SK-N-SH (cell line): ENCODE measurements at regions not wholly inside any gene's neighbourhood (a gene's known extent, or its start where the extent isn't known, plus 50 kb on each side); places are given as distances from the start of the nearest gene placed in this dataset.

ENCODE experiments used
- CTCF ChIA-PET: fragments of 300-600, 350-600 bp; formaldehyde crosslinking; extraction: SDS; loops from one replicate; lab custom pipeline; 2021; lab: Yijun Ruan, JAX
- POLR2A ChIA-PET: fragments of 350-600 bp; sonication (Branson Sonifier 250); formaldehyde crosslinking; extraction: SDS; loops from one replicate; lab custom pipeline; 2020; ENCODE audit warnings: antibody characterized with exemption, inconsistent platforms; lab: Yijun Ruan, JAX
- DNase-seq: peaks from one replicate; pipeline ENCODE4 v3.0.0; 2012
- H2AFZ ChIP-seq: fragments of 200-600 bp; sonication (generic); 2 replicates; pipeline ENCODE4 v1.8.1; 2016; ENCODE audit warnings: antibody characterized with exemption, mild to moderate bottlenecking, low read depth
- H3F3A ChIP-seq: fragments of 200-600 bp; sonication (generic); replicated peaks from 2 replicates; pipeline ENCODE3; 2016; ENCODE audit warnings: antibody characterized with exemption, mild to moderate bottlenecking; ENCODE audit not compliant: insufficient read depth
- H3K27ac ChIP-seq, 2 experiments: fragments of 200-500 bp in 1 of 2; fragments of 200-600 bp in 1 of 2; sonication (Bioruptor generic) in 1 of 2; sonication (generic), shearing (Covaris generic) in 1 of 2; 2 replicates each; pipeline versions ENCODE4 v1.5.1 to v1.6.1; 2014 to 2016; ENCODE audit warnings: low read depth in 2 of 2, inconsistent platforms in 1 of 2, low read length in 1 of 2, mild to moderate bottlenecking in 1 of 2, mixed read lengths in 1 of 2
- H3K27me3 ChIP-seq: fragments of 200-600 bp; sonication (generic), shearing (Covaris generic); 2 replicates; pipeline ENCODE4 v1.6.1; 2016; ENCODE audit warnings: mixed run types; ENCODE audit not compliant: insufficient read depth
- H3K36me3 ChIP-seq, 2 experiments: fragments of 200-500 bp in 1 of 2; fragments of 200-600 bp in 1 of 2; sonication (Bioruptor generic) in 1 of 2; sonication (generic) in 1 of 2; replicated peaks in 1 of 2; 2 replicates each; pipeline versions ENCODE3 to v1.5.1; 2014 to 2016; ENCODE audit warnings: low read length in 1 of 2, mild to moderate bottlenecking in 1 of 2; ENCODE audit not compliant: insufficient read depth in 2 of 2, control insufficient read depth in 1 of 2
- H3K4me1 ChIP-seq, 2 experiments: fragments of 200-500 bp in 1 of 2; fragments of 200-600 bp in 1 of 2; sonication (Bioruptor generic) in 1 of 2; sonication (generic), shearing (Covaris generic) in 1 of 2; 2 replicates each; pipeline versions ENCODE4 v1.5.1 to v1.6.1; 2014 to 2016; ENCODE audit warnings: low read depth in 1 of 2, low read length in 1 of 2, mixed run types in 1 of 2; ENCODE audit not compliant: insufficient read depth in 2 of 2, control insufficient read depth in 1 of 2
- H3K4me2 ChIP-seq: fragments of 200-600 bp; sonication (generic), shearing (Covaris generic); 2 replicates; pipeline ENCODE4 v1.6.1; 2017; ENCODE audit warnings: mixed run types
- H3K4me3 ChIP-seq, 2 experiments: fragments of 200-500 bp in 1 of 2; fragments of 200-600 bp in 1 of 2; sonication (Bioruptor generic) in 1 of 2; sonication (generic), shearing (Covaris generic) in 1 of 2; 2 replicates each; pipeline versions ENCODE4 v1.5.1 to v1.8.1; 2014 to 2016; ENCODE audit warnings: low read depth in 2 of 2, inconsistent platforms in 1 of 2, low read length in 1 of 2, mild to moderate bottlenecking in 1 of 2, mixed read lengths in 1 of 2, moderate library complexity in 1 of 2
- H3K79me2 ChIP-seq: fragments of 200-600 bp; sonication (generic); 2 replicates; pipeline ENCODE4 v1.8.1; 2017; ENCODE audit warnings: mild to moderate bottlenecking; ENCODE audit not compliant: insufficient read depth
- H3K9ac ChIP-seq: fragments of 200-600 bp; sonication (generic); 2 replicates; pipeline ENCODE4 v1.6.1; 2017; ENCODE audit warnings: mixed run types
- H3K9me2 ChIP-seq: fragments of 200-600 bp; sonication (generic); 2 replicates; pipeline ENCODE4 v1.6.1; 2017; ENCODE audit warnings: mixed run types
- H3K9me3 ChIP-seq: fragments of 200-600 bp; sonication (generic); 2 replicates; pipeline ENCODE4 v1.6.1; 2017; ENCODE audit warnings: mixed run types, mild to moderate bottlenecking, moderate library complexity
- H4K20me1 ChIP-seq: fragments of 200-600 bp; sonication (generic); 2 replicates; pipeline ENCODE4 v1.6.1; 2017; ENCODE audit warnings: mild to moderate bottlenecking, mixed run types; ENCODE audit not compliant: insufficient read depth
- CTCF ChIP-seq: fragments of 200-600 bp; sonication (generic); IDR thresholded peaks from 2 replicates; pipeline ENCODE4 v1.6.1; 2017; ENCODE audit warnings: antibody characterized with exemption, mild to moderate bottlenecking, moderate library complexity
- EZH2phosphoT487 ChIP-seq: fragments of 200-600 bp; sonication (generic); IDR thresholded peaks from 2 replicates; pipeline ENCODE4 v1.6.1; 2017; ENCODE audit warnings: low read depth, mixed run types, mild to moderate bottlenecking, antibody characterized with exemption, moderate library complexity, borderline replicate concordance
- FOXM1 ChIP-seq: IDR thresholded peaks from 2 replicates; pipeline ENCODE4 v1.4.0; 2012; ENCODE audit warnings: low read depth, mild to moderate bottlenecking
- GABPA ChIP-seq: IDR thresholded peaks from 2 replicates; pipeline ENCODE4 v1.4.0; 2012; ENCODE audit warnings: low read depth, mild to moderate bottlenecking
- IRF3 ChIP-seq: fragments of 150-350 bp; IDR thresholded peaks from 2 replicates; pipeline ENCODE4 v1.6.1; 2016; ENCODE audit warnings: mild to moderate bottlenecking, low read depth, low read length
- MAX ChIP-seq: IDR thresholded peaks from 2 replicates; pipeline ENCODE4 v1.4.0; 2012; ENCODE audit warnings: low read depth
- MEF2A ChIP-seq: IDR thresholded peaks from 2 replicates; pipeline ENCODE4 v1.4.0; 2012; ENCODE audit warnings: low read depth, borderline replicate concordance
- PBX3 ChIP-seq: IDR thresholded peaks from 2 replicates; pipeline ENCODE4; 2012
- RCOR1 ChIP-seq: fragments of 150-350 bp; IDR thresholded peaks from 2 replicates; pipeline ENCODE4 v1.6.1; 2017; ENCODE audit warnings: antibody characterized with exemption, low read length
- RXRA ChIP-seq: IDR thresholded peaks from 2 replicates; pipeline ENCODE4 v1.4.0; 2012; ENCODE audit warnings: low read depth, mild to moderate bottlenecking, borderline replicate concordance
- SMC3 ChIP-seq: IDR thresholded peaks from 2 replicates; pipeline ENCODE4 v1.6.1; 2012; ENCODE audit warnings: low read depth, low read length, improper control_type of control experiment
- TAF1 ChIP-seq: IDR thresholded peaks from 2 replicates; pipeline ENCODE4 v1.6.1; 2012; ENCODE audit warnings: low read depth, mild to moderate bottlenecking, low read length, moderate library complexity, borderline replicate concordance
- TCF12 ChIP-seq: IDR thresholded peaks from 2 replicates; pipeline ENCODE4 v1.4.0; 2012
- TEAD4 ChIP-seq: IDR thresholded peaks from 2 replicates; pipeline ENCODE4 v1.4.0; 2012; ENCODE audit warnings: mild to moderate bottlenecking, borderline replicate concordance; ENCODE audit not compliant: insufficient read depth
- YY1 ChIP-seq: IDR thresholded peaks from 2 replicates; pipeline ENCODE4 v1.4.0; 2012; ENCODE audit warnings: low read depth, mild to moderate bottlenecking
- WGBS: methylation state at CpG from one replicate; pipeline ENCODE4 v1.1.6; 2017; ENCODE audit warnings: low lambda C conversion rate; 5-methylcytosine and 5-hydroxymethylcytosine counted together

- POLR2A ChIA-PET, result no interaction called here
Measured at GRCh38 chr2:21543630-21544029, 419.9 kb downstream of the TDRD15 start.

More at GRCh38 chr2:21543630-21544029, 419.9 kb downstream of the TDRD15 start:
- Histone ChIP-seq H3K4me1 (peaks cover 0 to 8% of the 10 kb centered on the region in 2 experiments; a peak in 2 of 4 replicates), H3K9me2 (no peaks in the 10 kb centered on the region), H3K27ac (no peak overlapping the region; a peak in 1 of 4 replicates), H3K36me3 (no peaks in the 10 kb centered on the region), H2AFZ (no peak overlapping the region), H3K4me3 (no peak overlapping the region), H3K9ac (no peak overlapping the region), H4K20me1 (no peaks in the 10 kb centered on the region), H3K79me2 (no peaks in the 10 kb centered on the region), H3K4me2 (no peak overlapping the region), H3F3A (no peaks in the 10 kb centered on the region), H3K27me3 (no peaks in the 10 kb centered on the region), H3K9me3 (no peaks in the 10 kb centered on the region)
- TF ChIP-seq SMC3, result no peak
- TF ChIP-seq GABPA, result no peak
- no peak for TF ChIP-seq CTCF
- TF ChIP-seq FOXM1, result no peak
- no peak for TF ChIP-seq EZH2phosphoT487
- TF ChIP-seq IRF3, result no peak
- TF ChIP-seq PBX3, result no peak
- no peak for TF ChIP-seq TEAD4
- no peak for TF ChIP-seq RXRA
- TF ChIP-seq TAF1, result no peak
- no peak for TF ChIP-seq TCF12
- no peak for TF ChIP-seq MEF2A
- TF ChIP-seq RCOR1, result no peak
- no peak for TF ChIP-seq MAX
- TF ChIP-seq YY1, result no peak
- DNase-seq, result peak; percentile 8
- CTCF ChIA-PET, result interaction anchor here (0.9 kb wide), 1 partner anchor 367 kb away, joined by 3 read pairs; no protein-coding TSS in a partner anchor
- 24% methylated on average over 2 of the region's 2 CpGs for WGBS
